ENCODE measurements at regions not wholly inside any gene's neighbourhood (a gene's known extent, or its start where the extent isn't known, plus 50 kb on each side); places are given as distances from the start of the nearest gene placed in this dataset.

- in situ Hi-C loops (cut with MboI) (no loop called here), intact Hi-C loops (cut with micrococcal nuclease) (no loop called here)
- CTCF ChIA-PET (ENCODE audit: low intra/inter-chr PET ratio): no interaction called here
- Histone ChIP-seq H3K4me3 (no peak overlapping the region), H3K9me1 (ENCODE audit: control insufficient read depth, insufficient read depth, low read length) (no peaks in the 10 kb centered on the region), H3K4me2 (ENCODE audit: insufficient read depth, low read length) (no peak overlapping the region), H3K27me3 (ENCODE audit: control insufficient read depth in 2 of 2, insufficient read depth in 2 of 2, low read length in 2 of 2) (no peaks in the 10 kb centered on the region), H3K27ac (ENCODE audit: extremely low read depth, low read depth, low read length) (no peak overlapping the region), H2AFZ (ENCODE audit: low read depth, low read length) (no peak overlapping the region), H3K9me3 (replicated peaks; ENCODE audit: control insufficient read depth, insufficient read depth, low read depth, low read length) (0 out of 2 replicates have a peak, but pooled peaks cover under 1% of the 10 kb centered on the region), H3K4me1 (replicated peaks in 1 of 2; ENCODE audit: control insufficient read depth in 2 of 2, insufficient read depth in 2 of 2, low read length in 2 of 2) (no peaks in the 10 kb centered on the region), H3K79me2 (ENCODE audit: control insufficient read depth, insufficient read depth, low read length) (no peaks in the 10 kb centered on the region), H3K9ac (ENCODE audit: insufficient read depth in 1 of 2, low read depth in 2 of 2, low read length in 2 of 2) (no peak overlapping the region), H3K36me3 (ENCODE audit: control insufficient read depth, insufficient read depth, low read length) (no peaks in the 10 kb centered on the region), H4K20me1 (replicated peaks; ENCODE audit: control insufficient read depth, insufficient read depth, low read length) (no peaks in the 10 kb centered on the region)
- FAIRE-seq: no peak
- 49% methylated on average over 3 of the region's 3 CpGs for WGBS (ENCODE audit: insufficient coverage, low coverage, missing lambda C conversion rate)
- POLR2A ChIA-PET: no interaction called here
- TF ChIP-seq ZNF740 (CRISPR knock-in tag; IDR thresholded peaks at IDR 0.05) (no peak), ZNF740 (tag; IDR thresholded peaks at IDR 0.05) (no peak), CBX1 (IDR thresholded peaks at IDR 0.05; ENCODE audit: low read depth) (no peak), IFI16 (CRISPR knock-in tag; IDR thresholded peaks at IDR 0.05) (no peak), CREB1 (IDR thresholded peaks at IDR 0.05) (no peak), CREB1 (CRISPR knock-in tag; IDR thresholded peaks at IDR 0.05) (no peak), ZNF583 (CRISPR knock-in tag; IDR thresholded peaks at IDR 0.05) (no peak), ADNP (tag; IDR thresholded peaks at IDR 0.05) (no peak), ZBTB1 (CRISPR knock-in tag; IDR thresholded peaks at IDR 0.05; ENCODE audit: borderline replicate concordance, low read depth) (no peak), HNRNPL (IDR thresholded peaks at IDR 0.05; ENCODE audit: low read depth, low read length) (no peak), NUFIP1 (IDR thresholded peaks at IDR 0.05; ENCODE audit: partially characterized antibody) (no peak), TCFL5 (CRISPR knock-in tag; conservative IDR thresholded peaks at IDR 0.05) (no peak), MTA3 (IDR thresholded peaks at IDR 0.05; ENCODE audit: borderline replicate concordance) (no peak), ZNF551 (CRISPR knock-in tag; IDR thresholded peaks at IDR 0.05) (no peak), ZNF280B (CRISPR knock-in tag; IDR thresholded peaks at IDR 0.05) (no peak), SMARCA4 (IDR thresholded peaks at IDR 0.05) (no peak), FOS (IDR thresholded peaks at IDR 0.05; ENCODE audit: extremely low read depth, insufficient read length) (no peak), TAF15 (IDR thresholded peaks at IDR 0.05; ENCODE audit: low read depth, low read length) (no peak), PHB2 (IDR thresholded peaks at IDR 0.05; ENCODE audit: low read depth) (no peak), HNRNPH1 (optimal IDR thresholded peaks at IDR 0.05; ENCODE audit: low read depth, low read length) (no peak), ATF3 (IDR thresholded peaks at IDR 0.05) (no peak), ATF3 (CRISPR knock-in tag; conservative IDR thresholded peaks at IDR 0.05) (no peak)
- no peak for ATAC-seq
- no TSS peak for BruUV-seq (replicated peaks)
- no peak for DNase-seq (ENCODE audit: extremely low read depth in 1 of 4, low spot score in 3 of 4)
These were observed 1569.0 kb upstream of the B3GALT2 start for GRCh38 chr1:194755241-194755994.

All from K562 (cell line).